Hippocampal formation (tissue), 2 donors: ENCODE measurements at regions not wholly inside any gene's neighbourhood (a gene's known extent, or its start where the extent isn't known, plus 50 kb on each side); places are given as distances from the start of the nearest gene placed in this dataset.
"Not testable (repeated sequence)": the region's sequence is repeated elsewhere in the genome, so short reads cannot be mapped to it uniquely, and the experiment has no call there.

Experiments used
- DNase-seq, 2 donors: peaks; one replicate each; lab custom pipeline; 2025; lab: John Stamatoyannopoulos, UW

- no peak for DNase-seq
Observed at GRCh38 chr22:49676783-49677494, 150.7 kb downstream of the BRD1 start.

DNA sequence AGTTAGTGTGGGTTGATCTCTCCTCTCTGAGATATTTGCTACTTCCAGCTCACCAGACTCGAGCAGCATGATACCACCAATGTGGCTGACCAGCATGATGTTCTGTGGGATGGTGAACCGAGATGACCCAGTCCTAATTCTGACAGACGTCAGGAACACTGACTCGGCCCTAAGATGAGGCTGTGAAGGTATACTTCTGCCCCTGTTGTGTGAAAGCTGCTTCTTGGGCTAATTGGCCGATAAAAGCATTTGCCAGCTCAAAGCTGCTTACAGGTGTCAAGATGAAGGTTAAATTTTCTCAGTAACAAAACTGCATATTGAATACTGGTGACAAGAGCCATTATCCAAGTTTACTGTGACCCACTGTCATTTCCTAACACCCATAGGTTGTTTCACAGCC is 151.4 kb downstream of the BRD1 start:
- DNase-seq = no peak

DNA sequence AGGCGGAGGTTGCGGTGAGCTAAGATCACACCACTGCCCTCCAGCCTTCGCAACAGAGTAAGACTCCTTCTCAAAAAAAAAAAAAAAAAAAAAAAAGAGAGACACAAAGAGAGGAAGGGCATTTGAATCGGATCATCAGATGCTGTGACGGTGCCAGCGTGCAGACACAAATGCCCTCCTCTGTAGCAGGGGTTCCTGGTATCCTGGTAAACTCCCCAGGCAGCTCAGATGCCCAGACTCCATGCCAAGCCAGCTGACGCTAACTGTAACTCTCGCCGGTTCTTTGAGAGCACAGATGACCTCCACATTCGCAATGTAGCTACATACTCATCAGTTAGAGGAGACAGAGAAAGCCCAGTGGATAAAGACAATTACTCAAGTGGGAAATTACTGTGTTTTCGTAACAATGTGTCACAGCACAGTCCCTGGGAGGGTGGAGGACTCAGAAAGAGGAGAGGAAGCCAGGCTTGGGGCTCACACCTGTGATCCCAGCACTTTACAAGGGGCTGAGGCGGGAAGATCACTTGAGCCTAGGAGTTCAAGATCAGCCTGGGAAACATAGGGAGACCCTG is 153.1 kb downstream of the BRD1 start:
- DNase-seq = no peak

DNA sequence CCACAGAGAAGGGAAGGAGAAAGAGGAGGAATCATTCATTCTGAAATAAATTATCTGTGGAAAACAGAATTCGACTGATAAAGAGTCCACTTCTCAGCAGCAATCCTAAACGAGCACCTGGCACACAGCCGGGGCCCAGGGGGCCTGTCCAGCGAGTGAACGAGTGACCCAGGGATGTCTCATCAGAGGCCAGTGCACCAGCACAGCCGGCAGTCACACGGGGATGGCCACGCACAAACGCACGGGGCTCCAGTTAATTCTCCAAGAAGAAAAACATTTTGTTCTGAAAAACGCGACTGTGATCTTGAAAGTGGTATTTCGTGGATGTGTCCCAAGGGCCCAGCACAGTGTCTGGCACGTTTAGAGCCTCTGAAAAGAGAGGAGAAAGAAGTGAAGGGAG is 154.6 kb downstream of the BRD1 start:
- no peak for DNase-seq

GRCh38 chr22:49672014-49672516 is 155.6 kb downstream of the BRD1 start:
- DNase-seq = no peak

DNA sequence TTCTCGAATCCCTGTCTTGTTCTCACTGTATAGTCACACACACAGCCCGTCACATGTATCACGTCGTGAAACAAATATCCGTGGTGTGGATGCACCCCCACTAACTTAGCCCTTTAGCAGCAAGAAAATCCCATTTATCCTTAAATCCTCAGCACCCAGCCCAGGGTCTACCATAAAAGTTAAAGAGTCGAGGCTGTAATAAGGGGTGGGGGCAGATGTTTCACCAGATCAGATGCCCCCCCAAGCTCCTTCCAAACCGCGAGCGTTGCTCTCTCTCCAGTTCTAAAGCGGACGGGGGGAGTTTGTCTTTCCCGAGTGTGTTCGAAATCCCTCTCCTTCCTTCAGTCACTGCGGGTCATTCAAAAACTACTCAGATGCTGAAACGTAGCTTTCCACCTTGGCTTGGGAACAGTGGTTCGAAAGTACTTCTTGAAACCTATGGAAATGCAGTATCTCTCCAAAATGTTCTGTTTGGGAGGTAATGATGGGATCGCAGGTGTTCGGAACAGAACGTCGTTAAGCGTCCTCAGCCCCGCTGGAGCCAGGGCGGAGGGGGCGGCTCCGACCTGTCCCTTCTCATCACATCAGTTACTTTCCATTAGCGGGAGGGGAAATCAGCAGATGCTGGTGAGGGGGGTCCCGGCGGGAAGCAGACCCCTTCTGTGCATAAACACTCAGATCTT is 156.2 kb downstream of the BRD1 start:
- DNase-seq = no peak

DNA sequence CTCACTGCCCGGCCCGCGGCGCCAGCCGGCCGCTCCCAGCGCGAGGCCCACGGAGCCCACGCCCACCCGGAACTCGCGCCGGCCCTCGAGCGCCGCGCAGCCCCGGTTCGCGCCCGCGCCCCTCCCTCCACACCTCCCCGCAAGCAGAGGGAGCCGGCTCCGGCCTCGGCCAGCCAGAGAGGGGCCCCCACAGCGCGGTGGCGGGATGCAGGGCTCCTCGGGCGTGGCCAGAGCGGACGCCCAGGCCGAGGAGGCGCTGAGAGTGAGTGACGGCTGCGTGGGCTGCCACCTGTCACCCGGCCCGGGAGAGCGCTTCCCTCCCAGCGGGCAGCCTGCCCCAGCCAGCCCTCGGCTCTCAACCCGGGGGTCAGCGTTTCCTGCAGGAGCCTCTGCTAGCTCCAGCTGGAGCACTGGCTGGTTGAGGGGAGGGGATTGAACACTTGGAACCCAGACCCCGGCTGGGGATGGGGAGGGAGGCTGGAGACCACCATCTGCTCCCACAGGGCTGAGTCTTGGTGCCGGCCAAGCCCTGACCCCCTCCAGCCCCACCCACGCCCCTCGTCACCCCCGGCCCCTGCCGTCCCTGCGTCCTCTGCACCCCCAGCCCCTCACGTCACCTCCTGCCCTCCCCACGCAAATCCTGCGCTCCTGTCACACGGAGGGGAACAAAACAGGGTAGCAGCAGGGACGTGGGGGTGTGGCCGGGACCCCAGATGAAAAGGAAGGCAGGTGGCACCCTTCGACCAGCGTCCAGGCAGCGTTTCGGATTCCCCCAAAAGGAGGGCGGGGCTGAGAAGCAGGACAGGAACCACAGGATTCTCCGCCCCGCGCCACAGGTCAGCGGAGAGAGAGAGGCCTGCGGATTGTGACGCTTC is 157.0 kb downstream of the BRD1 start:
- no peak for DNase-seq

DNA sequence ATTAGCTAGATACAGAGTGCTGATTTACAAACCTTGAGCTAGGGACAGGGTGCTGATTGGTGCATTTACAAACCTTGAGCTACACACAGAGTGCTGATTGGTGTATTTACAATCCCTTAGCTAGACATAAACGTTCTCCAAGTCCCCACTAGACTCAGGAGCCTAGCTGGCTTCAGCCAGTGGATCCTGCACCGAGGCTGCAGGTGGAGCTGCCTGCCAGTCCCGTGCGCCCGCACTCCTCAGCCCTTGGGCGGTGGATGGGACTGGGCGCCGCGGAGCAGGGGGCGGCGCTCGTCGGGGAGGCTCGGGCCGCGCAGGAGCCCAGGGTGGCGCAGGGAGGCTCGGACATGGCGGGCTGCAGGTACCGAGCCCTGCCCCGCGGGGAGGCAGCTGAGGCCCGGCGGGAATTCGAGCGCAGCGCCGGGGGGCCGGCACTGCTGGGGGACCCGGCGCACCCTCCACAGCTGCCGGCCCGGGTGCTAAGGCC is 157.7 kb downstream of the BRD1 start:
- not testable (repeated sequence) for DNase-seq

GRCh38 chr22:49669427-49669968 is 158.2 kb downstream of the BRD1 start:
- not testable (repeated sequence) for DNase-seq

DNA sequence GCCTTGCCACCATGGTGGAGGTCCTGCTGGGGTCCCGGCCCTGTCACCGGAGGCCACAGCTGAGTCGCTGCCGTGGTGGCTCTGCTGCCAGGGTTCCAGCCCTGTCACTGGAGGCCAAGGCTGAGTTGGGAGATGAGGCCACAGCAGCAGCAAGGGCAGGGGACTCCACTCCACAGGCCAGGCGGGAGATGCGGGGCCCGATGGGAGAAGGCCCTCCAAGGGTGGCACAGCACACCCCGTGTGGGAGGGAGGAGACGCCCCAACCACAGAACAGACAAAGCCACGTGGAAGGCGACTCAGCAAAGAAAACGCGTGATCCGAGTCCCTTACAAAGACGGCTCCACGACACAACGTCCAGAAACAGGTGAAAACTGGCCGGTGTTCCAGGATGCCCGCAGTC is 159.3 kb downstream of the BRD1 start:
- no peak for DNase-seq

GRCh38 chr22:49667236-49667635 is 160.4 kb downstream of the BRD1 start:
- DNase-seq = no peak

- no peak for DNase-seq
Observed at GRCh38 chr22:49666146-49666809, 161.4 kb downstream of the BRD1 start.

DNA sequence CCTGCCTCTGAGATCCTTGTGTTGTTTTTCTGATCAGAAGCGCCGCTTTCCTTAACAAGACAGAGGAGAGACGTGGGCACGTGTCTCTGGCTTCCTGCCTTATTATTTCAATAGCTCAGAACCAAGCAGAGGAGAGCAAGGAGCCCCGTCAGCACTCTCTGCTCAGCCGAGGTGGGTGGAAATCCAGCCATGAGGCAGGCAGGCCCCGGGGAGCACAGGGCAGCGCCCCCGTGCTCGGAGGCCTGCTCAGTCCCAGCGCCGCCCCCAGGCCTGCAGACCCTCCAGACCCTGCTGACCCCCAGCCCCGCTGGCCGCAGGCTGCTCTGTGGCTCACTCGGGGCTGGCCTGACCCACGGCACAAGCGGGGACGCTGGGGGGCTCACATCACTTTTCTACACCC is 162.8 kb downstream of the BRD1 start:
- DNase-seq = no peak

DNA sequence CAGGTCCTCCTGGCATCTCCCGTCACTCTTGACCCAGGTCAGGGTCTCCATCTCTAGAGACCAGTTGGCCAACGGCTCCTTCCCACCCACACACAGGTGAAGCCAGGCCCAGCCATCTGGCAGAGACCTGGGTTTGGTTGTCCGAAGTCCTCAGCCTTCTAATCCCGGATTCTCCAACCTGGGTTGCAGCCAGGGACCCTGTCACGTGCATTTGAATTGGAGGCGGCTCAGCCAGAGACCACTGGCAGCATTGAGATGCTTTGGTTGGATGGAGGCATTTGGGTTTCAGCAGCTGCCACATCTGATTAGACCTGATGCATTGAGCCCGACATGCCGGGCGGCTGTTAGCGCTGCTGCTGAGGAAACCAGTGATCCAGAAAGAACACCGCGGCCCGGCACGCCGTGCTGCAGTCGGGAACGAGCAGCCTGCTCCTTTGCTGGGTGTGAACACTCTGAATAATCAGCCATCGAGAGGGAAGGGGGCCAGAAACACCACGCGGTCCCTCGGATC is 163.2 kb downstream of the BRD1 start:
- no peak for DNase-seq

DNA sequence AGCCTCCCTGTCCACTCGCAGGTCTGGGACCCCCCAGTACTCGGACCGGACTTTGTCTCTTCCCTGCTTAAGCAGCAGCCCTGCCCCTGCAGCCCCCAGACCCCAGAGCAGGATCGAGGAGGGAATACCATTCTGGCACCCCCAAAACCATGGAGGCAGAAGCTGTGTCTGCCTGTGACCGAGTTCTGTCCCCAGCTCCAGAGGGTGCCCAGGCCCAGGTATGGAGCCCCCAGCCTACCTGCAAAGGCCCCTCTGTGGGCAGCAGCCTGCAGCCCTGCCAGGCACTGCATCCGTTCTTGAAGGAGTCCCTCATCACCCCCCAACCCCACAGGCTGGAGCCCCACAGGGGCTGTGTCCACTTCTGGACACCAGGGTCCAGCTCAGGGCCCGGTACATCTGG is 163.8 kb downstream of the BRD1 start:
- DNase-seq = no peak

- DNase-seq = no peak
Observed at GRCh38 chr22:49663311-49663711, 164.4 kb downstream of the BRD1 start.

DNA sequence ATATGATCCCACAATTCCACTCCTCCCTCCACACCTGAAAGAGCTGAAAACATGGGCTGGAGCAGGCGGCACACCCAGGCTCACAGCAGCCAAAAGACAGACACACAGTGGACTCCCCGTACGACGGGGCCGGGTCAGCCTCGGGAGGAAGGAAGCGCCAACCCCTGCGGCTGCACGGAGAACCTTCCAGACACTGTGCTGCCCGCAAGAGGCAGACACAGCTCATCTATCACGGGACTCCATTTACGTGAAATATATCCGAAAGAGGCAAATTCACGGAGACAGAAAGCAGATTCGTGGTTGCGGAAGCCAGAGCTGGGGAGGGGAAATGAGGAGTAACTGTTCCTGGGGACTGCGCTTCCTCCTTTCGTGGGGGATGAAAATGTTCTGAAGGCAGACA is 165.0 kb downstream of the BRD1 start:
- DNase-seq = no peak

- no peak for DNase-seq
Observed at GRCh38 chr22:49660794-49661781, 166.6 kb downstream of the BRD1 start.

GRCh38 chr22:49660321-49660720 is 167.4 kb downstream of the BRD1 start:
- DNase-seq = no peak

DNA sequence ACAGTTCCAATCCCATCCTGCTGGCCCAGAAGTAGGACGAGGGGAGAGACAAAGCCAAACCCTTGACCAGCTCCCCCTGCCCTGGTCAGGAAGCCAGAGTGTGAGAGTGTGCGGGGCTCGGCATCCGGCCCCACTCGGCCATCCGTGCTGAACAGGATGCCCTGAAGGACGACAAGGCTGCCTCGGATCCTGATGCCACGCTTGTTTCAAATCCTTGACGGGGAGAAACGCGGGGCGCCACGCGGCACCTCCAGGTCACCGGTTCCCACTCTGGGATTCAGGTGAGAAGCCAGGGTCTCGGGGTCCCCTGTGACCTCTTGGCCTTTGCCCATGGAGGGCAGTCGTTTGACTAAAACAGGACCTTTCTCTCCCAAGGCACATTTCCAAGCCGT is 167.8 kb downstream of the BRD1 start:
- DNase-seq = no peak
